Activated CD4-positive, alpha-beta T cell treated with anti-CD3 and anti-CD28 coated beads, Interleukin-2, amount 10 ng/mL, durations not matched to agents 24 days and 14 days (primary cell): ENCODE measurements at regions not wholly inside any gene's neighbourhood (a gene's known extent, or its start where the extent isn't known, plus 50 kb on each side); places are given as distances from the start of the nearest gene placed in this dataset.

Experiments used
- DNase-seq: peaks from one replicate; pipeline ENCODE4 v3.0.0; 2022
- H3K27ac Mint-ChIP-seq: one replicate; pipeline ENCODE4 v1.8.0; 2022; ENCODE audit warnings: mild to moderate bottlenecking, mixed read lengths
- H3K27me3 Mint-ChIP-seq: one replicate; pipeline ENCODE4 v1.8.0; 2022; ENCODE audit warnings: mixed read lengths
- H3K36me3 Mint-ChIP-seq: one replicate; pipeline ENCODE4 v1.8.0; 2022; ENCODE audit warnings: low read depth, mild to moderate bottlenecking, mixed read lengths
- H3K4me1 Mint-ChIP-seq: one replicate; pipeline ENCODE4 v1.8.0; 2021; ENCODE audit warnings: mixed read lengths
- H3K4me3 Mint-ChIP-seq: one replicate; pipeline ENCODE4 v1.8.0; 2022; ENCODE audit warnings: mild to moderate bottlenecking, moderate library complexity, mixed read lengths
- H3K9me3 Mint-ChIP-seq: one replicate; pipeline ENCODE4 v1.8.0; 2021; ENCODE audit warnings: mixed read lengths
- intact Hi-C: fragments of 100-400 bp; cut with micrococcal nuclease; formaldehyde crosslinking; loops from one replicate; pipeline ENCODE4 v1.15.1; 2023

DNA sequence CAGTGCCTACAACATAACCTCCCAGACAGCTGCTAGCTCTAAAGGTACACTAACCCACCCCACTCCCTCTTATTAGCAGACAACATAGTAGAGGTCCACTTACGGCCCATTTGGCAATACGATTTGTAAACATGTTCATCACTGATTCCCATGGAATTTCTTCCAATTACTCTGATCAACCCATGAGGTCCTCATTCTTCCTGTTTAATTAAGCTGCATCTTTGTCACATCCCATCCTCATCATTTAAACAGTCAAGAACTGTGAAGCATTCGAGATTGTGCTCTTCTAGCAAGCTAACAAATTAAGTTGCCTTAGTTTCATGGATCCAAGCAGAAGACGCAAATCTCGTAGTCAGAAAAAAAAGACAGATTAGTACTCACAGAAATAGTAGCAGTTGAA lies 622.2 kb upstream of the VSTM2A start:
- H3K9me3 Mint-ChIP-seq, result peaks cover 22% of the 10 kb centered on the region
- no peak overlapping the region for H3K27ac Mint-ChIP-seq
- no peaks in the 10 kb centered on the region for H3K27me3 Mint-ChIP-seq
- no peak for DNase-seq
- no peaks in the 10 kb centered on the region for H3K4me1 Mint-ChIP-seq
- intact Hi-C loops, result no loop called here
- H3K4me3 Mint-ChIP-seq, result no peak overlapping the region
- H3K36me3 Mint-ChIP-seq, result no peaks in the 10 kb centered on the region

- H3K4me3 Mint-ChIP-seq, result no peak overlapping the region
- H3K36me3 Mint-ChIP-seq, result no peaks in the 10 kb centered on the region
- no peaks in the 10 kb centered on the region for H3K27me3 Mint-ChIP-seq
- peaks cover 11% of the 10 kb centered on the region for H3K9me3 Mint-ChIP-seq
- no peaks in the 10 kb centered on the region for H3K4me1 Mint-ChIP-seq
- DNase-seq, result no peak
- intact Hi-C loops, result no loop called here
- H3K27ac Mint-ChIP-seq, result no peak overlapping the region
Measured at GRCh38 chr7:53940483-53940882, 601.7 kb upstream of the VSTM2A start.

- Mint-ChIP-seq H3K4me1 (no peaks in the 10 kb centered on the region), H3K4me3 (no peak overlapping the region)
- intact Hi-C loops, result no loop called here
Measured at GRCh38 chr7:53947732-53948131, 594.4 kb upstream of the VSTM2A start.

DNA sequence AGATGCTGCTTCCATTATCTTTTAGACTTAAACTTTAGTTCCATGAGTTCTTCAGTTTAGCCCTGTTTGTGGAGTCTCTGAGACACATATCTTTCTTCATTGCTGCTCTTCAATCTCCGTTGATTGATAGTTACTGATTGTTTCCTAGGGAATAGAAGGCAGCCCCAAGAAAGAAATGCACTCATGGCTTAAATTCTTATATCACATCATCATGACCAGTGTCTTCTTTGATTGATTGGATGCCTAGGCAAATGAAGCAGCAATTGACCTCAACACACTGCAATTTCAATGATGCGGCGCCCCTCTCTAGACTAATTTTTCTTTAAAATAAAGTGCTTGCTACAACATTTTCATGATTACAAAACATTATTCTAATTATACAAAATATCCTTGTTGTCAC lies 576.5 kb upstream of the VSTM2A start:
- no peaks in the 10 kb centered on the region for H3K27me3 Mint-ChIP-seq
- H3K4me3 Mint-ChIP-seq, result no peak overlapping the region
- H3K36me3 Mint-ChIP-seq, result no peaks in the 10 kb centered on the region
- H3K27ac Mint-ChIP-seq, result no peak overlapping the region
- H3K9me3 Mint-ChIP-seq, result peaks cover 8% of the 10 kb centered on the region
- DNase-seq, result no peak
- no peaks in the 10 kb centered on the region for H3K4me1 Mint-ChIP-seq
- intact Hi-C loops, result no loop called here

More at GRCh38 chr7:53947732-53948131, 594.4 kb upstream of the VSTM2A start:
- peaks cover 16% of the 10 kb centered on the region for H3K9me3 Mint-ChIP-seq
- no peak overlapping the region for H3K27ac Mint-ChIP-seq
- no peaks in the 10 kb centered on the region for H3K36me3 Mint-ChIP-seq
- no peaks in the 10 kb centered on the region for H3K27me3 Mint-ChIP-seq
- DNase-seq, result no peak

GRCh38 chr7:53983480-53983879 lies 558.7 kb upstream of the VSTM2A start:
- Mint-ChIP-seq H3K9me3 (no peaks in the 10 kb centered on the region), H3K27me3 (no peaks in the 10 kb centered on the region), H3K4me3 (no peak overlapping the region), H3K27ac (no peak overlapping the region), H3K4me1 (no peaks in the 10 kb centered on the region), H3K36me3 (no peaks in the 10 kb centered on the region)
- DNase-seq, result no peak
- intact Hi-C loops, result no loop called here

- Mint-ChIP-seq H3K9me3 (no peaks in the 10 kb centered on the region), H3K27ac (no peak overlapping the region), H3K4me3 (no peak overlapping the region), H3K36me3 (no peaks in the 10 kb centered on the region), H3K4me1 (no peaks in the 10 kb centered on the region), H3K27me3 (no peaks in the 10 kb centered on the region)
- no peak for DNase-seq
- intact Hi-C loops, result no loop called here
Measured at GRCh38 chr7:53984776-53985175, 557.4 kb upstream of the VSTM2A start.

- no peaks in the 10 kb centered on the region for H3K4me1 Mint-ChIP-seq
- no peak for DNase-seq
- H3K36me3 Mint-ChIP-seq, result no peaks in the 10 kb centered on the region
- peaks cover 12% of the 10 kb centered on the region for H3K9me3 Mint-ChIP-seq
- H3K4me3 Mint-ChIP-seq, result no peak overlapping the region
- no peaks in the 10 kb centered on the region for H3K27me3 Mint-ChIP-seq
- intact Hi-C loops, result no loop called here
- H3K27ac Mint-ChIP-seq, result no peak overlapping the region
Measured at GRCh38 chr7:53988376-53988775, 553.8 kb upstream of the VSTM2A start.

GRCh38 chr7:53993224-53993623 lies 549.0 kb upstream of the VSTM2A start:
- Mint-ChIP-seq H3K36me3 (no peaks in the 10 kb centered on the region), H3K27ac (no peak overlapping the region), H3K27me3 (no peaks in the 10 kb centered on the region), H3K4me3 (no peak overlapping the region), H3K9me3 (peaks cover 18% of the 10 kb centered on the region), H3K4me1 (no peaks in the 10 kb centered on the region)
- intact Hi-C loops, result no loop called here
- no peak for DNase-seq

GRCh38 chr7:53996876-53997275 lies 545.3 kb upstream of the VSTM2A start:
- no peak overlapping the region for H3K27ac Mint-ChIP-seq
- DNase-seq, result no peak
- peaks cover 13% of the 10 kb centered on the region for H3K9me3 Mint-ChIP-seq
- no peaks in the 10 kb centered on the region for H3K27me3 Mint-ChIP-seq
- H3K36me3 Mint-ChIP-seq, result no peaks in the 10 kb centered on the region
- H3K4me3 Mint-ChIP-seq, result no peak overlapping the region
- intact Hi-C loops, result no loop called here
- no peaks in the 10 kb centered on the region for H3K4me1 Mint-ChIP-seq

GRCh38 chr7:54014765-54015164 lies 527.4 kb upstream of the VSTM2A start:
- Mint-ChIP-seq H3K4me1 (no peaks in the 10 kb centered on the region), H3K4me3 (no peak overlapping the region), H3K9me3 (peaks cover 11% of the 10 kb centered on the region), H3K36me3 (no peaks in the 10 kb centered on the region), H3K27ac (no peak overlapping the region), H3K27me3 (no peaks in the 10 kb centered on the region)
- DNase-seq, result no peak
- intact Hi-C loops, result no loop called here

GRCh38 chr7:54015251-54015650 lies 526.9 kb upstream of the VSTM2A start:
- no peaks in the 10 kb centered on the region for H3K4me1 Mint-ChIP-seq
- H3K9me3 Mint-ChIP-seq, result peaks cover 10% of the 10 kb centered on the region
- no peak overlapping the region for H3K4me3 Mint-ChIP-seq
- no peak overlapping the region for H3K27ac Mint-ChIP-seq
- no peak for DNase-seq
- intact Hi-C loops, result no loop called here
- H3K36me3 Mint-ChIP-seq, result no peaks in the 10 kb centered on the region
- no peaks in the 10 kb centered on the region for H3K27me3 Mint-ChIP-seq

- H3K27ac Mint-ChIP-seq, result no peak overlapping the region
- H3K27me3 Mint-ChIP-seq, result no peaks in the 10 kb centered on the region
- H3K36me3 Mint-ChIP-seq, result no peaks in the 10 kb centered on the region
- H3K4me1 Mint-ChIP-seq, result no peaks in the 10 kb centered on the region
- H3K4me3 Mint-ChIP-seq, result no peak overlapping the region
- intact Hi-C loops, result no loop called here
- no peak for DNase-seq
- H3K9me3 Mint-ChIP-seq, result peaks cover 10% of the 10 kb centered on the region
Measured at GRCh38 chr7:54037873-54038272, 504.3 kb upstream of the VSTM2A start.

DNA sequence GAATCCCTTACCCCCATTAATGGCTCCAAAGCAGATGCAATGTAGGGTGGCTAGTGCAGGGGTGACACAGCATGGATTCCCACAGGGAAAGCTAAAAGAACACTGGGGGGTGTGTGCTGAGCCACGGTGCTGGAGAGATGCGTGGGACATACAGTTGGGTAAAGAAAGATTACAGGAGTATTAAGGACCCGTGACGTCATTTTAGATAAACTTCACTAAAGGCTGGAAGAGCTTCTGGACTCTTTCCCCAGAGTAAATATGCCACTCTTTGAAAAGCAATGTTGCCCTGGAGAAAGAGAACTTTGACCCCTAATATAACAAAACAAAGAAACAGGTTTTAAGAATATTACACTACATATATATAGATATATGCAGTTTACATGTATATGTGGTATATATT lies 481.5 kb upstream of the VSTM2A start:
- H3K27ac Mint-ChIP-seq, result no peak overlapping the region
- intact Hi-C loops, result no loop called here
- H3K4me1 Mint-ChIP-seq, result no peaks in the 10 kb centered on the region
- DNase-seq, result no peak
- peaks cover 16% of the 10 kb centered on the region for H3K9me3 Mint-ChIP-seq
- H3K4me3 Mint-ChIP-seq, result no peak overlapping the region
- H3K36me3 Mint-ChIP-seq, result no peaks in the 10 kb centered on the region
- H3K27me3 Mint-ChIP-seq, result no peaks in the 10 kb centered on the region

DNA sequence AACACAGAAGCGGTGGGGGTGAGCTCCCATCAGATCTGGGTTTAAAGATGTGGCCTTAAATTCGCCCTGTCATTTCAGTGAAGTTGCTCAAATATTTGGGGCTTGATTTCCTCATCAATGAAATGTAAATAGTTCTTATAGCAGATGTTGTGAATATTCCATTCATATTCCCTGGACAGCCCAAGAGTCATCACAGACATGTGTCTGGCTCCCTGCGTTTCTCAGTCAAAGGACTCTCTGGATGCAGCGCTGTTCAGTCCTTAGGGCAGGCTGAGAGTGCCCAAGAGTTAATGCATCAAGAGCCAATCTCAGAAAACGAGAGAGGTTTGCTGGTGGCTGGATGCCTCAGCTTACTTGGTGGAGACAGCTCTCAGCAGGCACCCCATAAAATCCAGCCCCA lies 475.5 kb upstream of the VSTM2A start:
- Mint-ChIP-seq H3K27me3 (no peaks in the 10 kb centered on the region), H3K27ac (no peak overlapping the region), H3K4me3 (no peak overlapping the region), H3K9me3 (peaks cover 12% of the 10 kb centered on the region), H3K4me1 (no peaks in the 10 kb centered on the region), H3K36me3 (no peaks in the 10 kb centered on the region)
- no peak for DNase-seq
- intact Hi-C loops, result no loop called here

- H3K27ac Mint-ChIP-seq, result no peak overlapping the region
- peaks cover 12% of the 10 kb centered on the region for H3K9me3 Mint-ChIP-seq
- no peak for DNase-seq
- no peak overlapping the region for H3K4me3 Mint-ChIP-seq
- H3K36me3 Mint-ChIP-seq, result no peaks in the 10 kb centered on the region
- no peaks in the 10 kb centered on the region for H3K4me1 Mint-ChIP-seq
- intact Hi-C loops, result no loop called here
- H3K27me3 Mint-ChIP-seq, result no peaks in the 10 kb centered on the region
Measured at GRCh38 chr7:54069843-54070242, 472.3 kb upstream of the VSTM2A start.
